ENCODE measurements at regions not wholly inside any gene's neighbourhood (a gene's known extent, or its start where the extent isn't known, plus 50 kb on each side); places are given as distances from the start of the nearest gene placed in this dataset.

DNA sequence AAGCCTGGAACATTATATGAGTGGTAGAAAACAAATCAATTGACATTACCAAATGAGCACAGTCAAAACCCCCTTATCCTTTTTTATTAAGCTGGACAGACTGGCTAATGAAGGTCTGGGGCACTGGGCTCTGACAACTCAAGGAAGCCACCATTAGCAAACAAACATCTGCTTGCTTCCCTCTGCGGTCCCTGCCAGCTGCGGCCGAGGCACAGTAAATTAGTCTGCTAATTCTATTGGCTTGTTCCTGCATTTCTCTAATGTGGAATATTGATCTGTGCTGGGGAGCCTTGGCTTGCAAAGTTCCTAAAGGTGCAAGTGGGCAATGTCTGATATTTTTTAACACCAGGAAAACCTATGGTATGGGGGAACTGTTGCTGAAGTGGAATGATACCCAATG, 300.3 kb downstream of the MTX2 start:
- TF ChIP-seq, protein P1, sequence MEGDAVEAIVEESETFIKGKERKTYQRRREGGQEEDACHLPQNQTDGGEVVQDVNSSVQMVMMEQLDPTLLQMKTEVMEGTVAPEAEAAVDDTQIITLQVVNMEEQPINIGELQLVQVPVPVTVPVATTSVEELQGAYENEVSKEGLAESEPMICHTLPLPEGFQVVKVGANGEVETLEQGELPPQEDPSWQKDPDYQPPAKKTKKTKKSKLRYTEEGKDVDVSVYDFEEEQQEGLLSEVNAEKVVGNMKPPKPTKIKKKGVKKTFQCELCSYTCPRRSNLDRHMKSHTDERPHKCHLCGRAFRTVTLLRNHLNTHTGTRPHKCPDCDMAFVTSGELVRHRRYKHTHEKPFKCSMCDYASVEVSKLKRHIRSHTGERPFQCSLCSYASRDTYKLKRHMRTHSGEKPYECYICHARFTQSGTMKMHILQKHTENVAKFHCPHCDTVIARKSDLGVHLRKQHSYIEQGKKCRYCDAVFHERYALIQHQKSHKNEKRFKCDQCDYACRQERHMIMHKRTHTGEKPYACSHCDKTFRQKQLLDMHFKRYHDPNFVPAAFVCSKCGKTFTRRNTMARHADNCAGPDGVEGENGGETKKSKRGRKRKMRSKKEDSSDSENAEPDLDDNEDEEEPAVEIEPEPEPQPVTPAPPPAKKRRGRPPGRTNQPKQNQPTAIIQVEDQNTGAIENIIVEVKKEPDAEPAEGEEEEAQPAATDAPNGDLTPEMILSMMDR (conservative IDR thresholded peaks at IDR 0.05 in 1 of 2, IDR thresholded peaks at IDR 0.05 in 1 of 2; ENCODE audit: extremely low read depth in 1 of 2, insufficient read depth in 1 of 2, low read depth in 1 of 2, low read length in 2 of 2), result no peak
- no peak for TF ChIP-seq EZH2 (IDR thresholded peaks at IDR 0.05; ENCODE audit: borderline replicate concordance, low read length)
